HepG2 (cell line): ENCODE measurements at regions not wholly inside any gene's neighbourhood (a gene's known extent, or its start where the extent isn't known, plus 50 kb on each side); places are given as distances from the start of the nearest gene placed in this dataset.
A peak's percentile ranks its signal among the peaks of the same experiment; 100 is the strongest.

ENCODE experiments used
- RBAK ChIP-seq: sonication (generic); formaldehyde crosslinking; IDR thresholded peaks from 2 replicates; pipeline ENCODE4 v1.5.1; 2020; ENCODE audit warnings: mild to moderate bottlenecking, missing genetic modification reagents
- RXRB ChIP-seq: IDR thresholded peaks from 2 replicates; pipeline ENCODE4 v1.6.1; 2016; ENCODE audit warnings: borderline replicate concordance, missing genetic modification reagents, missing compliant biosample characterization
- YEATS4 ChIP-seq: sonication (generic); formaldehyde crosslinking; IDR thresholded peaks from 2 replicates; pipeline ENCODE4 v1.4.0; 2020; ENCODE audit warnings: missing genetic modification reagents, borderline replicate concordance
- ZNF781 ChIP-seq: sonication (generic); formaldehyde crosslinking; IDR thresholded peaks from 2 replicates; pipeline ENCODE4 v1.5.1; 2020; ENCODE audit warnings: borderline replicate concordance, mild to moderate bottlenecking, missing genetic modification reagents; ENCODE audit errors: not compliant biosample characterization
- TF ChIP-seq, protein P1 (sequence below): sonication (generic); formaldehyde crosslinking; IDR thresholded peaks from 2 replicates; pipeline ENCODE4 v1.4.0; 2020; ENCODE audit warnings: missing genetic modification reagents, borderline replicate concordance
- TF ChIP-seq, protein P2 (sequence below): sonication (generic); formaldehyde crosslinking; IDR thresholded peaks from 2 replicates; pipeline ENCODE4 v1.4.0; 2020; ENCODE audit warnings: low read depth, mild to moderate bottlenecking, missing genetic modification reagents
- TF ChIP-seq, protein P3 (sequence below): sonication (generic); formaldehyde crosslinking; IDR thresholded peaks from 2 replicates; pipeline ENCODE4 v1.8.0; 2022; ENCODE audit warnings: mild to moderate bottlenecking, missing genetic modification reagents
- TF ChIP-seq, protein P4 (sequence below): sonication (generic); formaldehyde crosslinking; IDR thresholded peaks from 2 replicates; pipeline ENCODE4 v1.5.0; 2020; ENCODE audit warnings: missing genetic modification reagents
- TF ChIP-seq, protein P5 (sequence below): sonication (generic); formaldehyde crosslinking; IDR thresholded peaks from 2 replicates; pipeline ENCODE4 v1.5.0; 2020; ENCODE audit warnings: mild to moderate bottlenecking, missing genetic modification reagents, borderline replicate concordance
- TF ChIP-seq, protein P6 (sequence below): sonication (generic); formaldehyde crosslinking; IDR thresholded peaks from 2 replicates; pipeline ENCODE4 v1.4.0; 2020; ENCODE audit warnings: missing genetic modification reagents

DNA sequence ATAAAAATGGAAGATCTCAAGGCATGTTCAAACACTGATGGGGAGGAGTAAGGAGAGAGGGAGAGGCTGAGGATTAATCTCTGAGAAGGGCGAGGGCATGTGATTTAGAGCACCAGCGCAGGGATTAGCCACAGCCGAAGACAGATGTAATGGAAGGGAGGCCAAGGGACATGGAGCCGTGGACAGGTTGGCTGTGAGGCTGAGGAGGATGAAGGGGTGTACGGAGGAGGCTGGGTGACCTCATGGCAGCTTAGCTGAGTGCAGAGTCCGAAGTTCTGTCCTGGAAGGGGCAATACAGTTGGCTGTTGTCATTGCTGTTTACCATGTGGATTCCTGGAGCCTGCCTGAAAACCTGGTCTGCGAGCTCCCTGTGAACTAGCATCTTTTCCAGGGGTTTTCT, 342.8 kb downstream of the RPS6KC1 start (continued):
- TF ChIP-seq, protein P1, sequence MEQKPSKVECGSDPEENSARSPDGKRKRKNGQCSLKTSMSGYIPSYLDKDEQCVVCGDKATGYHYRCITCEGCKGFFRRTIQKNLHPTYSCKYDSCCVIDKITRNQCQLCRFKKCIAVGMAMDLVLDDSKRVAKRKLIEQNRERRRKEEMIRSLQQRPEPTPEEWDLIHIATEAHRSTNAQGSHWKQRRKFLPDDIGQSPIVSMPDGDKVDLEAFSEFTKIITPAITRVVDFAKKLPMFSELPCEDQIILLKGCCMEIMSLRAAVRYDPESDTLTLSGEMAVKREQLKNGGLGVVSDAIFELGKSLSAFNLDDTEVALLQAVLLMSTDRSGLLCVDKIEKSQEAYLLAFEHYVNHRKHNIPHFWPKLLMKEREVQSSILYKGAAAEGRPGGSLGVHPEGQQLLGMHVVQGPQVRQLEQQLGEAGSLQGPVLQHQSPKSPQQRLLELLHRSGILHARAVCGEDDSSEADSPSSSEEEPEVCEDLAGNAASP = peak; percentile 73; the same call in 1 of the 2 replicates
- TF ChIP-seq RXRB (peak; percentile 56), YEATS4 (no peak), ZNF781 (no peak), RBAK (CRISPR knock-in tag) (no peak)
- TF ChIP-seq, protein P2, sequence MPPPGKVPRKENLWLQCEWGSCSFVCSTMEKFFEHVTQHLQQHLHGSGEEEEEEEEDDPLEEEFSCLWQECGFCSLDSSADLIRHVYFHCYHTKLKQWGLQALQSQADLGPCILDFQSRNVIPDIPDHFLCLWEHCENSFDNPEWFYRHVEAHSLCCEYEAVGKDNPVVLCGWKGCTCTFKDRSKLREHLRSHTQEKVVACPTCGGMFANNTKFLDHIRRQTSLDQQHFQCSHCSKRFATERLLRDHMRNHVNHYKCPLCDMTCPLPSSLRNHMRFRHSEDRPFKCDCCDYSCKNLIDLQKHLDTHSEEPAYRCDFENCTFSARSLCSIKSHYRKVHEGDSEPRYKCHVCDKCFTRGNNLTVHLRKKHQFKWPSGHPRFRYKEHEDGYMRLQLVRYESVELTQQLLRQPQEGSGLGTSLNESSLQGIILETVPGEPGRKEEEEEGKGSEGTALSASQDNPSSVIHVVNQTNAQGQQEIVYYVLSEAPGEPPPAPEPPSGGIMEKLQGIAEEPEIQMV (CRISPR knock-in tag) = no peak
- TF ChIP-seq, protein P3, sequence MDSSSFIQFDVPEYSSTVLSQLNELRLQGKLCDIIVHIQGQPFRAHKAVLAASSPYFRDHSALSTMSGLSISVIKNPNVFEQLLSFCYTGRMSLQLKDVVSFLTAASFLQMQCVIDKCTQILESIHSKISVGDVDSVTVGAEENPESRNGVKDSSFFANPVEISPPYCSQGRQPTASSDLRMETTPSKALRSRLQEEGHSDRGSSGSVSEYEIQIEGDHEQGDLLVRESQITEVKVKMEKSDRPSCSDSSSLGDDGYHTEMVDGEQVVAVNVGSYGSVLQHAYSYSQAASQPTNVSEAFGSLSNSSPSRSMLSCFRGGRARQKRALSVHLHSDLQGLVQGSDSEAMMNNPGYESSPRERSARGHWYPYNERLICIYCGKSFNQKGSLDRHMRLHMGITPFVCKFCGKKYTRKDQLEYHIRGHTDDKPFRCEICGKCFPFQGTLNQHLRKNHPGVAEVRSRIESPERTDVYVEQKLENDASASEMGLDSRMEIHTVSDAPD (CRISPR knock-in tag) = no peak
- TF ChIP-seq, protein P4, sequence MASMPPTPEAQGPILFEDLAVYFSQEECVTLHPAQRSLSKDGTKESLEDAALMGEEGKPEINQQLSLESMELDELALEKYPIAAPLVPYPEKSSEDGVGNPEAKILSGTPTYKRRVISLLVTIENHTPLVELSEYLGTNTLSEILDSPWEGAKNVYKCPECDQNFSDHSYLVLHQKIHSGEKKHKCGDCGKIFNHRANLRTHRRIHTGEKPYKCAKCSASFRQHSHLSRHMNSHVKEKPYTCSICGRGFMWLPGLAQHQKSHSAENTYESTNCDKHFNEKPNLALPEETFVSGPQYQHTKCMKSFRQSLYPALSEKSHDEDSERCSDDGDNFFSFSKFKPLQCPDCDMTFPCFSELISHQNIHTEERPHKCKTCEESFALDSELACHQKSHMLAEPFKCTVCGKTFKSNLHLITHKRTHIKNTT (CRISPR knock-in tag) = no peak
- TF ChIP-seq, protein P5, sequence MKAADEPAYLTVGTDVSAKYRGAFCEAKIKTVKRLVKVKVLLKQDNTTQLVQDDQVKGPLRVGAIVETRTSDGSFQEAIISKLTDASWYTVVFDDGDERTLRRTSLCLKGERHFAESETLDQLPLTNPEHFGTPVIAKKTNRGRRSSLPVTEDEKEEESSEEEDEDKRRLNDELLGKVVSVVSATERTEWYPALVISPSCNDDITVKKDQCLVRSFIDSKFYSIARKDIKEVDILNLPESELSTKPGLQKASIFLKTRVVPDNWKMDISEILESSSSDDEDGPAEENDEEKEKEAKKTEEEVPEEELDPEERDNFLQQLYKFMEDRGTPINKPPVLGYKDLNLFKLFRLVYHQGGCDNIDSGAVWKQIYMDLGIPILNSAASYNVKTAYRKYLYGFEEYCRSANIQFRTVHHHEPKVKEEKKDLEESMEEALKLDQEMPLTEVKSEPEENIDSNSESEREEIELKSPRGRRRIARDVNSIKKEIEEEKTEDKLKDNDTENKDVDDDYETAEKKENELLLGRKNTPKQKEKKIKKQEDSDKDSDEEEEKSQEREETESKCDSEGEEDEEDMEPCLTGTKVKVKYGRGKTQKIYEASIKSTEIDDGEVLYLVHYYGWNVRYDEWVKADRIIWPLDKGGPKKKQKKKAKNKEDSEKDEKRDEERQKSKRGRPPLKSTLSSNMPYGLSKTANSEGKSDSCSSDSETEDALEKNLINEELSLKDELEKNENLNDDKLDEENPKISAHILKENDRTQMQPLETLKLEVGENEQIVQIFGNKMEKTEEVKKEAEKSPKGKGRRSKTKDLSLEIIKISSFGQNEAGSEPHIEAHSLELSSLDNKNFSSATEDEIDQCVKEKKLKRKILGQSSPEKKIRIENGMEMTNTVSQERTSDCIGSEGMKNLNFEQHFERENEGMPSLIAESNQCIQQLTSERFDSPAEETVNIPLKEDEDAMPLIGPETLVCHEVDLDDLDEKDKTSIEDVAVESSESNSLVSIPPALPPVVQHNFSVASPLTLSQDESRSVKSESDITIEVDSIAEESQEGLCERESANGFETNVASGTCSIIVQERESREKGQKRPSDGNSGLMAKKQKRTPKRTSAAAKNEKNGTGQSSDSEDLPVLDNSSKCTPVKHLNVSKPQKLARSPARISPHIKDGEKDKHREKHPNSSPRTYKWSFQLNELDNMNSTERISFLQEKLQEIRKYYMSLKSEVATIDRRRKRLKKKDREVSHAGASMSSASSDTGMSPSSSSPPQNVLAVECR (CRISPR knock-in tag) = peak; percentile 30; the same call in 1 of the 2 replicates
- TF ChIP-seq, protein P6, sequence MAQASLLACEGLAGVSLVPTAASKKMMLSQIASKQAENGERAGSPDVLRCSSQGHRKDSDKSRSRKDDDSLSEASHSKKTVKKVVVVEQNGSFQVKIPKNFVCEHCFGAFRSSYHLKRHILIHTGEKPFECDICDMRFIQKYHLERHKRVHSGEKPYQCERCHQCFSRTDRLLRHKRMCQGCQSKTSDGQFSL (CRISPR knock-in tag) = no peak
